ENCODE measurements at regions not wholly inside any gene's neighbourhood (a gene's known extent, or its start where the extent isn't known, plus 50 kb on each side); places are given as distances from the start of the nearest gene placed in this dataset.

- no peak for TF ChIP-seq CTCF (IDR thresholded peaks at IDR 0.05)
- no peak for TF ChIP-seq POLR2A (IDR thresholded peaks at IDR 0.05)
These were observed 173.5 kb upstream of the SEMA3A start for GRCh38 chr7:84368122-84368521.

All from right lobe of liver (tissue), 4 donors.